ENCODE measurements at regions not wholly inside any gene's neighbourhood (a gene's known extent, or its start where the extent isn't known, plus 50 kb on each side); places are given as distances from the start of the nearest gene placed in this dataset.

DNA sequence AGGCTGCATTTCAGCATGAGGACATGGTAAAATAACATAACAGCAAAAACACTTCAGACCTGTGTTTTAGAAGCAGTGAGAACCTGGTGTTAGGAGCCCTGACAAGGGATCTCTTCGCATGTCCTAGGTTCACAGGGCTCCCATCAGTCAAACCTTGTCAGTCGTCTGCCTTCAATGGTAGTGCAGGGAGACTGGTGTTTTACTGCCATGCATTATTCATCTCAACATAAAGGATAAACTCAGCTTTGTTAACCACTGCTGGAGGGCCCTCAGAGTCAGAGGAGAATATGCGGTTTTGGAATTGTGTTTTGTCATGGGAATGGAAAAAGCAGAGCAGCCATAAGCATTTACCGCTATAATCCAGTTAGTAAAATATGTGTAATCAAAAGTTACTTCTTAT, 275.9 kb upstream of the GCFC2 start:
- TF ChIP-seq CTCF (IDR thresholded peaks at IDR 0.05 in 4 of 5, conservative IDR thresholded peaks at IDR 0.05 in 1 of 5) (no peak), POLR2A (IDR thresholded peaks at IDR 0.05) (no peak)
- intact Hi-C loops (cut with DNase I; ENCODE audit: low total_unique reads), result no loop called here
- DNase-seq, result no peak
- Histone ChIP-seq H3K27ac (no peak overlapping the region), H3K4me1 (no peaks in the 10 kb centered on the region), H3K9me3 (no peaks in the 10 kb centered on the region), H3K4me3 (no peak overlapping the region), H3K27me3 (no peaks in the 10 kb centered on the region), H3K36me3 (no peaks in the 10 kb centered on the region)
- in situ Hi-C loops (cut with MboI; ENCODE audit: low sequenced_read_pairs in 4 of 4), result no loop called here
- ATAC-seq, result no peak

GRCh38 chr2:75982719-75983118, 272.0 kb upstream of the GCFC2 start:
- TF ChIP-seq POLR2A (IDR thresholded peaks at IDR 0.05), result no peak
- no peak for TF ChIP-seq CTCF (IDR thresholded peaks at IDR 0.05 in 4 of 5, conservative IDR thresholded peaks at IDR 0.05 in 1 of 5)
- no peak overlapping the region for H3K4me3 ChIP-seq

DNA sequence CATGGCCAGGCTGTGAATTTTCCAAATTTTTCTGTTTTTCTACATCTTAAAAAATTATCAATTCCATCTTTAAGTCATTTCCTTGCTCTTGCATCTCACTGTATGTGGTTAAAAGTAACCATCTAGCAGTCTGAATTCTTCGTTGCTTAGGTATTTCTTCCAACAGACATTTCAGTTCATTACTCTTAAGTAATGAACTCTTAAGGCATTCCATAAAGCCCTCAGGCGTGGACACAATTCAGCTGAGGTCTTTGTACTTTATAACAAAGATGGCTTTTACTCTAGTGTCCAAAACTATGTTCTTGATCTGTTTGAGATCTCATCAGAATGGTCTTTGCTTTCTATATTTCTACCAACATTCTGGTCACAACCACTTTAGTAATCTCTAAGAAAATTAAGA, 253.9 kb upstream of the GCFC2 start:
- intact Hi-C loops (cut with DNase I; ENCODE audit: low total_unique reads), result no loop called here
- no peaks in the 10 kb centered on the region for H3K9me3 ChIP-seq
- H3K4me3 ChIP-seq, result no peak overlapping the region
- TF ChIP-seq CTCF (IDR thresholded peaks at IDR 0.05 in 4 of 5, conservative IDR thresholded peaks at IDR 0.05 in 1 of 5), result no peak
- TF ChIP-seq POLR2A (IDR thresholded peaks at IDR 0.05), result no peak
- no peaks in the 10 kb centered on the region for H3K36me3 ChIP-seq
- H3K27me3 ChIP-seq, result no peaks in the 10 kb centered on the region
- no peaks in the 10 kb centered on the region for H3K4me1 ChIP-seq
- ATAC-seq (no peak), DNase-seq (no peak)
- H3K27ac ChIP-seq, result no peak overlapping the region
- in situ Hi-C loops (cut with MboI; ENCODE audit: low sequenced_read_pairs in 4 of 4), result no loop called here

More at GRCh38 chr2:75982719-75983118, 272.0 kb upstream of the GCFC2 start:
- Histone ChIP-seq H3K36me3 (no peaks in the 10 kb centered on the region), H3K27me3 (no peaks in the 10 kb centered on the region), H3K9me3 (no peaks in the 10 kb centered on the region), H3K4me1 (no peaks in the 10 kb centered on the region), H3K27ac (no peak overlapping the region)
- ATAC-seq (no peak), DNase-seq (no peak)
- in situ Hi-C loops (cut with MboI; ENCODE audit: low sequenced_read_pairs in 4 of 4), result no loop called here
- intact Hi-C loops (cut with DNase I; ENCODE audit: low total_unique reads), result no loop called here

- in situ Hi-C loops (cut with MboI; ENCODE audit: low sequenced_read_pairs in 4 of 4) (no loop called here), intact Hi-C loops (cut with DNase I; ENCODE audit: low total_unique reads) (no loop called here)
- no peak for TF ChIP-seq CTCF (IDR thresholded peaks at IDR 0.05 in 4 of 5, conservative IDR thresholded peaks at IDR 0.05 in 1 of 5)
- TF ChIP-seq POLR2A (IDR thresholded peaks at IDR 0.05), result no peak
Observed at GRCh38 chr2:75960472-75961009, 249.8 kb upstream of the GCFC2 start.

More at GRCh38 chr2:75960472-75961009, 249.8 kb upstream of the GCFC2 start:
- Histone ChIP-seq H3K27me3 (no peaks in the 10 kb centered on the region), H3K4me1 (no peaks in the 10 kb centered on the region), H3K4me3 (no peak overlapping the region), H3K36me3 (no peaks in the 10 kb centered on the region), H3K27ac (no peak overlapping the region), H3K9me3 (no peaks in the 10 kb centered on the region)
- DNase-seq, result no peak
- ATAC-seq, result no peak
